ENCODE measurements at regions not wholly inside any gene's neighbourhood (a gene's known extent, or its start where the extent isn't known, plus 50 kb on each side); places are given as distances from the start of the nearest gene placed in this dataset.

- ChIA-PET CTCF (ENCODE audit: unreplicated experiment) (no interaction called here), POLR2A (interaction anchor here (0.6 to 1.0 kb wide), 3 partner anchors 13 to 1282 kb away, joined by 3 to 4 read pairs (median 3); no protein-coding TSS in a partner anchor)
- Histone ChIP-seq H3K36me3 (ENCODE audit: insufficient read depth, low read length) (no peaks in the 10 kb centered on the region), H3K9me3 (ENCODE audit: low read length) (no peaks in the 10 kb centered on the region), H3K4me3 (ENCODE audit: low read depth, low read length, poor library complexity, severe bottlenecking) (no peak overlapping the region), H4K20me1 (ENCODE audit: insufficient read depth, low read length) (no peaks in the 10 kb centered on the region), H3K27ac (ENCODE audit: low read depth, low read length, poor library complexity, severe bottlenecking) (no peak overlapping the region), H3K9me2 (ENCODE audit: insufficient read depth, low read length) (no peaks in the 10 kb centered on the region), H2AFZ (ENCODE audit: low read length) (no peak overlapping the region), H3K4me2 (ENCODE audit: low read length) (no peak overlapping the region), H3K4me1 (ENCODE audit: insufficient read depth, low read length, poor library complexity, severe bottlenecking) (no peaks in the 10 kb centered on the region), H3K79me2 (ENCODE audit: insufficient read depth, low read depth, low read length) (no peaks in the 10 kb centered on the region)
- BruUV-seq (replicated peaks): no TSS peak
- no peak for DNase-seq (ENCODE audit: low spot score)
- intact Hi-C loops (cut with micrococcal nuclease; ENCODE audit: unreplicated experiment): loop anchor here (10.0 kb wide), 2 partner anchors 381 to 531 kb away; no protein-coding TSS in a partner anchor
- TF ChIP-seq EZH2phosphoT487 (IDR thresholded peaks at IDR 0.05; ENCODE audit: borderline replicate concordance, low read depth, low read length): no peak
- TF ChIP-seq, protein P1, sequence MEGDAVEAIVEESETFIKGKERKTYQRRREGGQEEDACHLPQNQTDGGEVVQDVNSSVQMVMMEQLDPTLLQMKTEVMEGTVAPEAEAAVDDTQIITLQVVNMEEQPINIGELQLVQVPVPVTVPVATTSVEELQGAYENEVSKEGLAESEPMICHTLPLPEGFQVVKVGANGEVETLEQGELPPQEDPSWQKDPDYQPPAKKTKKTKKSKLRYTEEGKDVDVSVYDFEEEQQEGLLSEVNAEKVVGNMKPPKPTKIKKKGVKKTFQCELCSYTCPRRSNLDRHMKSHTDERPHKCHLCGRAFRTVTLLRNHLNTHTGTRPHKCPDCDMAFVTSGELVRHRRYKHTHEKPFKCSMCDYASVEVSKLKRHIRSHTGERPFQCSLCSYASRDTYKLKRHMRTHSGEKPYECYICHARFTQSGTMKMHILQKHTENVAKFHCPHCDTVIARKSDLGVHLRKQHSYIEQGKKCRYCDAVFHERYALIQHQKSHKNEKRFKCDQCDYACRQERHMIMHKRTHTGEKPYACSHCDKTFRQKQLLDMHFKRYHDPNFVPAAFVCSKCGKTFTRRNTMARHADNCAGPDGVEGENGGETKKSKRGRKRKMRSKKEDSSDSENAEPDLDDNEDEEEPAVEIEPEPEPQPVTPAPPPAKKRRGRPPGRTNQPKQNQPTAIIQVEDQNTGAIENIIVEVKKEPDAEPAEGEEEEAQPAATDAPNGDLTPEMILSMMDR (conservative IDR thresholded peaks at IDR 0.05; ENCODE audit: low read length): no peak
Observed at GRCh38 chr10:117863771-117864170, 183.0 kb downstream of the RAB11FIP2 start.

DNA sequence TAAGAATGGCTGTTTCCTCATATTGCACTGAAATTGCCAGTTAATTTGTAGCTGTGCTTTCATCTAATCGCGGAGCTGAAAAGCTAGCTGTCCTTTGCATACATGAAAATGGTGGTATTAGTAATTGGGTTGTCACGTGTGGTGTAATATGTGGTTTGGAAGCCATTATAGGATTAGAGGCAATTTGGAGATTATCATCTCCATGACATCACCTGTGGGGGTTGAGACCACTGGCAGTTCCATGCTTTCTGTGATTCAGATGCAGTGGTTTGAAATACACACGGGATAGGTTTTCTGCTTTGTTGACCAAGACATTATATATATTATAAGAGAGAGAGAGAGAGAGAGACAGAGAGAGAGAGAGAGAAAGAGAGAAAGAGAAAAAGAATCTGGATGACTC is 180.8 kb downstream of the RAB11FIP2 start:
- H3K9me3 ChIP-seq (ENCODE audit: low read length): no peaks in the 10 kb centered on the region
- ChIA-PET POLR2A (no interaction called here), CTCF (ENCODE audit: unreplicated experiment) (no interaction called here)
- no TSS peak for BruUV-seq (replicated peaks)
- no peaks in the 10 kb centered on the region for H3K4me1 ChIP-seq (ENCODE audit: insufficient read depth, low read length, poor library complexity, severe bottlenecking)
- no peaks in the 10 kb centered on the region for H3K9me2 ChIP-seq (ENCODE audit: insufficient read depth, low read length)
- no peaks in the 10 kb centered on the region for H3K36me3 ChIP-seq (ENCODE audit: insufficient read depth, low read length)
- H3K79me2 ChIP-seq (ENCODE audit: insufficient read depth, low read depth, low read length): no peaks in the 10 kb centered on the region
- intact Hi-C loops (cut with micrococcal nuclease; ENCODE audit: unreplicated experiment): loop anchor here (10.0 kb wide), 2 partner anchors 379 to 529 kb away; no protein-coding TSS in a partner anchor
- no peak overlapping the region for H2AFZ ChIP-seq (ENCODE audit: low read length)
- no peak overlapping the region for H3K4me3 ChIP-seq (ENCODE audit: low read depth, low read length, poor library complexity, severe bottlenecking)
- no peak for DNase-seq (ENCODE audit: low spot score)
- TF ChIP-seq, protein P1 (conservative IDR thresholded peaks at IDR 0.05; ENCODE audit: low read length): no peak
- TF ChIP-seq EZH2phosphoT487 (IDR thresholded peaks at IDR 0.05; ENCODE audit: borderline replicate concordance, low read depth, low read length): no peak
- no peak overlapping the region for H3K27ac ChIP-seq (ENCODE audit: low read depth, low read length, poor library complexity, severe bottlenecking)
- H4K20me1 ChIP-seq (ENCODE audit: insufficient read depth, low read length): no peaks in the 10 kb centered on the region
- H3K4me2 ChIP-seq (ENCODE audit: low read length): no peak overlapping the region

DNA sequence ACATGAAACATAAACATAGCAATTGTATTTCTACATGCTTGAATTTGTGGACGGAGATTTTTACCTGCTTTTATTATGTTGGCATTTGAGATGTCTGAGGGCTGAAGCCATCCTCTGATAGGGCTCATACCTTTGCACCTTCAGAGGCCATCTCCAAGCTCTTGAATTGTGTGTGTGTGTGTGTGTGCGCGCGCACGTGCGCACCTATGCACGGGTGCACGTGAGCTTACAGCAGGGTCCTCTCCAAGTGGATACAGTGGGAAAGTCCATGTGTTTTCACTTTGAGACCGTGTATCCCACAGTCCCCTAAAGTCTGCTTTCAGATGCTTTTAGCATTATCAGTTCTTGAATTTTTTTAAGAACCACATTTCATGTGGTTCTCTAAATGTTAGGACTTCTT is 178.6 kb downstream of the RAB11FIP2 start:
- DNase-seq (ENCODE audit: low spot score): no peak
- intact Hi-C loops (cut with micrococcal nuclease; ENCODE audit: unreplicated experiment): loop anchor here (10.0 kb wide), 2 partner anchors 377 to 527 kb away; no protein-coding TSS in a partner anchor
- Histone ChIP-seq H3K79me2 (ENCODE audit: insufficient read depth, low read depth, low read length) (no peaks in the 10 kb centered on the region), H3K9me2 (ENCODE audit: insufficient read depth, low read length) (no peaks in the 10 kb centered on the region), H3K4me3 (ENCODE audit: low read depth, low read length, poor library complexity, severe bottlenecking) (no peak overlapping the region), H2AFZ (ENCODE audit: low read length) (no peak overlapping the region), H4K20me1 (ENCODE audit: insufficient read depth, low read length) (no peaks in the 10 kb centered on the region), H3K4me1 (ENCODE audit: insufficient read depth, low read length, poor library complexity, severe bottlenecking) (no peaks in the 10 kb centered on the region), H3K9me3 (ENCODE audit: low read length) (no peaks in the 10 kb centered on the region), H3K4me2 (ENCODE audit: low read length) (no peak overlapping the region), H3K27ac (ENCODE audit: low read depth, low read length, poor library complexity, severe bottlenecking) (no peak overlapping the region), H3K36me3 (ENCODE audit: insufficient read depth, low read length) (no peaks in the 10 kb centered on the region)
- no TSS peak for BruUV-seq (replicated peaks)
- ChIA-PET POLR2A (interaction anchor here (0.7 kb wide), 1 partner anchor 372 kb away, joined by 3 read pairs; no protein-coding TSS in a partner anchor), CTCF (ENCODE audit: unreplicated experiment) (no interaction called here)
- TF ChIP-seq EZH2phosphoT487 (IDR thresholded peaks at IDR 0.05; ENCODE audit: borderline replicate concordance, low read depth, low read length): no peak
- TF ChIP-seq, protein P1 (conservative IDR thresholded peaks at IDR 0.05; ENCODE audit: low read length): no peak
